HEK293 (cell line): ENCODE measurements at regions not wholly inside any gene's neighbourhood (a gene's known extent, or its start where the extent isn't known, plus 50 kb on each side); places are given as distances from the start of the nearest gene placed in this dataset.

Source experiments
- BCL11A ChIP-seq: fragments of 450-650 bp; formaldehyde crosslinking; IDR thresholded peaks from 2 replicates; pipeline ENCODE4 v1.5.1; 2016; ENCODE audit warnings: low read depth, missing biosample characterization, missing genetic modification characterization
- PATZ1 ChIP-seq: fragments of 450-650 bp; formaldehyde crosslinking; IDR thresholded peaks from 2 replicates; pipeline ENCODE4 v1.5.1; 2016; ENCODE audit warnings: missing biosample characterization, missing genetic modification characterization
- ZBTB1 ChIP-seq: fragments of 450-650 bp; formaldehyde crosslinking; IDR thresholded peaks from 2 replicates; pipeline ENCODE4 v1.5.1; 2016; ENCODE audit warnings: missing biosample characterization, missing genetic modification characterization
- ZNF416 ChIP-seq: fragments of 450-650 bp; formaldehyde crosslinking; IDR thresholded peaks from 2 replicates; pipeline ENCODE4 v1.5.1; 2016; ENCODE audit warnings: missing biosample characterization, missing genetic modification characterization
- ZNF654 ChIP-seq: fragments of 450-650 bp; formaldehyde crosslinking; IDR thresholded peaks from 2 replicates; pipeline ENCODE4 v1.5.1; 2016; ENCODE audit warnings: low read depth, missing biosample characterization, missing genetic modification characterization
- TF ChIP-seq, protein P1 (sequence below): fragments of 450-650 bp; formaldehyde crosslinking; IDR thresholded peaks from 2 replicates; pipeline ENCODE4 v1.5.1; 2016; ENCODE audit warnings: missing biosample characterization, missing genetic modification characterization
- TF ChIP-seq, protein P2 (sequence below): IDR thresholded peaks from 2 replicates; pipeline ENCODE4 v1.6.1; 2011; ENCODE audit warnings: mild to moderate bottlenecking, low read depth, low read length, borderline replicate concordance
- TF ChIP-seq, protein P3 (sequence below): fragments of 450-650 bp; formaldehyde crosslinking; IDR thresholded peaks from 2 replicates; pipeline ENCODE4 v1.5.1; 2016; ENCODE audit warnings: missing biosample characterization, missing genetic modification characterization, low read depth

GRCh38 chr1:68826836-68827235 lies 330.0 kb upstream of the DEPDC1 start:
- TF ChIP-seq BCL11A (tag by site-specific recombination) (no peak), PATZ1 (tag by site-specific recombination) (no peak), ZBTB1 (tag by site-specific recombination) (no peak), ZNF416 (no peak), ZNF654 (tag by site-specific recombination) (no peak)
- TF ChIP-seq, protein P1, sequence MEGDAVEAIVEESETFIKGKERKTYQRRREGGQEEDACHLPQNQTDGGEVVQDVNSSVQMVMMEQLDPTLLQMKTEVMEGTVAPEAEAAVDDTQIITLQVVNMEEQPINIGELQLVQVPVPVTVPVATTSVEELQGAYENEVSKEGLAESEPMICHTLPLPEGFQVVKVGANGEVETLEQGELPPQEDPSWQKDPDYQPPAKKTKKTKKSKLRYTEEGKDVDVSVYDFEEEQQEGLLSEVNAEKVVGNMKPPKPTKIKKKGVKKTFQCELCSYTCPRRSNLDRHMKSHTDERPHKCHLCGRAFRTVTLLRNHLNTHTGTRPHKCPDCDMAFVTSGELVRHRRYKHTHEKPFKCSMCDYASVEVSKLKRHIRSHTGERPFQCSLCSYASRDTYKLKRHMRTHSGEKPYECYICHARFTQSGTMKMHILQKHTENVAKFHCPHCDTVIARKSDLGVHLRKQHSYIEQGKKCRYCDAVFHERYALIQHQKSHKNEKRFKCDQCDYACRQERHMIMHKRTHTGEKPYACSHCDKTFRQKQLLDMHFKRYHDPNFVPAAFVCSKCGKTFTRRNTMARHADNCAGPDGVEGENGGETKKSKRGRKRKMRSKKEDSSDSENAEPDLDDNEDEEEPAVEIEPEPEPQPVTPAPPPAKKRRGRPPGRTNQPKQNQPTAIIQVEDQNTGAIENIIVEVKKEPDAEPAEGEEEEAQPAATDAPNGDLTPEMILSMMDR (tag by site-specific recombination), result no peak
- TF ChIP-seq, protein P2, sequence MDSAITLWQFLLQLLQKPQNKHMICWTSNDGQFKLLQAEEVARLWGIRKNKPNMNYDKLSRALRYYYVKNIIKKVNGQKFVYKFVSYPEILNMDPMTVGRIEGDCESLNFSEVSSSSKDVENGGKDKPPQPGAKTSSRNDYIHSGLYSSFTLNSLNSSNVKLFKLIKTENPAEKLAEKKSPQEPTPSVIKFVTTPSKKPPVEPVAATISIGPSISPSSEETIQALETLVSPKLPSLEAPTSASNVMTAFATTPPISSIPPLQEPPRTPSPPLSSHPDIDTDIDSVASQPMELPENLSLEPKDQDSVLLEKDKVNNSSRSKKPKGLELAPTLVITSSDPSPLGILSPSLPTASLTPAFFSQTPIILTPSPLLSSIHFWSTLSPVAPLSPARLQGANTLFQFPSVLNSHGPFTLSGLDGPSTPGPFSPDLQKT, result no peak
- TF ChIP-seq, protein P3, sequence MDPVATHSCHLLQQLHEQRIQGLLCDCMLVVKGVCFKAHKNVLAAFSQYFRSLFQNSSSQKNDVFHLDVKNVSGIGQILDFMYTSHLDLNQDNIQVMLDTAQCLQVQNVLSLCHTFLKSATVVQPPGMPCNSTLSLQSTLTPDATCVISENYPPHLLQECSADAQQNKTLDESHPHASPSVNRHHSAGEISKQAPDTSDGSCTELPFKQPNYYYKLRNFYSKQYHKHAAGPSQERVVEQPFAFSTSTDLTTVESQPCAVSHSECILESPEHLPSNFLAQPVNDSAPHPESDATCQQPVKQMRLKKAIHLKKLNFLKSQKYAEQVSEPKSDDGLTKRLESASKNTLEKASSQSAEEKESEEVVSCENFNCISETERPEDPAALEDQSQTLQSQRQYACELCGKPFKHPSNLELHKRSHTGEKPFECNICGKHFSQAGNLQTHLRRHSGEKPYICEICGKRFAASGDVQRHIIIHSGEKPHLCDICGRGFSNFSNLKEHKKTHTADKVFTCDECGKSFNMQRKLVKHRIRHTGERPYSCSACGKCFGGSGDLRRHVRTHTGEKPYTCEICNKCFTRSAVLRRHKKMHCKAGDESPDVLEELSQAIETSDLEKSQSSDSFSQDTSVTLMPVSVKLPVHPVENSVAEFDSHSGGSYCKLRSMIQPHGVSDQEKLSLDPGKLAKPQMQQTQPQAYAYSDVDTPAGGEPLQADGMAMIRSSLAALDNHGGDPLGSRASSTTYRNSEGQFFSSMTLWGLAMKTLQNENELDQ (tag by site-specific recombination), result no peak
